Neural cell (in vitro differentiated cells): ENCODE measurements at regions not wholly inside any gene's neighbourhood (a gene's known extent, or its start where the extent isn't known, plus 50 kb on each side); places are given as distances from the start of the nearest gene placed in this dataset.

Experiments used
- EZH2 ChIP-seq: fragments of 200-600, 300-800 bp; shearing (Covaris generic), sonication (generic); IDR thresholded peaks from 2 replicates; pipeline ENCODE4 v1.6.1; 2014; ENCODE audit warnings: antibody characterized with exemption, low read length, borderline replicate concordance, mild to moderate bottlenecking; ENCODE audit not compliant: insufficient read depth, poor library complexity, severe bottlenecking
- POLR2AphosphoS5 ChIP-seq: IDR thresholded peaks from 2 replicates; pipeline ENCODE4 v1.6.1; 2012
- SMC3 ChIP-seq: fragments of 450-650 bp; conservative IDR thresholded peaks from 2 replicates; pipeline ENCODE4 v1.6.1; 2014; ENCODE audit warnings: antibody characterized with exemption, mild to moderate bottlenecking, moderate library complexity; ENCODE audit not compliant: poor library complexity
- TF ChIP-seq, protein P1 (sequence below): fragments of 450-650 bp; IDR thresholded peaks from 2 replicates; pipeline ENCODE4 v1.5.1; 2014; ENCODE audit warnings: antibody characterized with exemption, mild to moderate bottlenecking, moderate library complexity; ENCODE audit not compliant: poor library complexity, severe bottlenecking

- TF ChIP-seq, protein P1, sequence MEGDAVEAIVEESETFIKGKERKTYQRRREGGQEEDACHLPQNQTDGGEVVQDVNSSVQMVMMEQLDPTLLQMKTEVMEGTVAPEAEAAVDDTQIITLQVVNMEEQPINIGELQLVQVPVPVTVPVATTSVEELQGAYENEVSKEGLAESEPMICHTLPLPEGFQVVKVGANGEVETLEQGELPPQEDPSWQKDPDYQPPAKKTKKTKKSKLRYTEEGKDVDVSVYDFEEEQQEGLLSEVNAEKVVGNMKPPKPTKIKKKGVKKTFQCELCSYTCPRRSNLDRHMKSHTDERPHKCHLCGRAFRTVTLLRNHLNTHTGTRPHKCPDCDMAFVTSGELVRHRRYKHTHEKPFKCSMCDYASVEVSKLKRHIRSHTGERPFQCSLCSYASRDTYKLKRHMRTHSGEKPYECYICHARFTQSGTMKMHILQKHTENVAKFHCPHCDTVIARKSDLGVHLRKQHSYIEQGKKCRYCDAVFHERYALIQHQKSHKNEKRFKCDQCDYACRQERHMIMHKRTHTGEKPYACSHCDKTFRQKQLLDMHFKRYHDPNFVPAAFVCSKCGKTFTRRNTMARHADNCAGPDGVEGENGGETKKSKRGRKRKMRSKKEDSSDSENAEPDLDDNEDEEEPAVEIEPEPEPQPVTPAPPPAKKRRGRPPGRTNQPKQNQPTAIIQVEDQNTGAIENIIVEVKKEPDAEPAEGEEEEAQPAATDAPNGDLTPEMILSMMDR, result no peak
- TF ChIP-seq EZH2, result no peak
- no peak for TF ChIP-seq POLR2AphosphoS5
- TF ChIP-seq SMC3, result no peak
Measured at GRCh38 chr9:107928701-107929371, 439.3 kb upstream of the KLF4 start.
